NCI-H774 (cell line): ENCODE measurements at regions not wholly inside any gene's neighbourhood (a gene's known extent, or its start where the extent isn't known, plus 50 kb on each side); places are given as distances from the start of the nearest gene placed in this dataset.

Experiments used
- DNase-seq: peaks from one replicate; lab custom pipeline; 2025; lab: John Stamatoyannopoulos, UW

- no peak for DNase-seq
These were observed 220.5 kb downstream of the TJP1 start for GRCh38 chr15:29601811-29602210.

- DNase-seq = no peak
These were observed 222.0 kb downstream of the TJP1 start for GRCh38 chr15:29600262-29600661.

- no peak for DNase-seq
These were observed 226.0 kb downstream of the TJP1 start for GRCh38 chr15:29596266-29596665.

- no peak for DNase-seq
These were observed 228.6 kb downstream of the TJP1 start for GRCh38 chr15:29593629-29594028.

- no peak for DNase-seq
These were observed 229.2 kb downstream of the TJP1 start for GRCh38 chr15:29593111-29593510.

- DNase-seq = no peak
These were observed 231.6 kb downstream of the TJP1 start for GRCh38 chr15:29590701-29591100.

- DNase-seq = no peak
These were observed 232.3 kb downstream of the TJP1 start for GRCh38 chr15:29589975-29590374.

GRCh38 chr15:29589416-29589815 lies 232.9 kb downstream of the TJP1 start:
- no peak for DNase-seq

- no peak for DNase-seq
These were observed 248.9 kb downstream of the TJP1 start for GRCh38 chr15:29573197-29573838.

GRCh38 chr15:29571792-29572431 lies 250.4 kb downstream of the TJP1 start:
- no peak for DNase-seq

- DNase-seq = no peak
These were observed 251.1 kb downstream of the TJP1 start for GRCh38 chr15:29570948-29571791.

GRCh38 chr15:29570121-29570947 lies 251.9 kb downstream of the TJP1 start:
- DNase-seq = no peak

GRCh38 chr15:29569533-29570092 lies 252.7 kb downstream of the TJP1 start:
- DNase-seq = no peak

- peak; percentile 18 for DNase-seq
These were observed 253.3 kb downstream of the TJP1 start for GRCh38 chr15:29568840-29569532.

- no peak for DNase-seq
These were observed 254.9 kb downstream of the TJP1 start for GRCh38 chr15:29567336-29567735.

- no peak for DNase-seq
These were observed 255.4 kb downstream of the TJP1 start for GRCh38 chr15:29566914-29567313.

GRCh38 chr15:29563112-29563511 lies 259.2 kb downstream of the TJP1 start:
- no peak for DNase-seq

- no peak for DNase-seq
These were observed 261.4 kb downstream of the TJP1 start for GRCh38 chr15:29560896-29561295.

- DNase-seq = no peak
These were observed 264.0 kb downstream of the TJP1 start for GRCh38 chr15:29558261-29558660.

GRCh38 chr15:29557171-29557570 lies 265.1 kb downstream of the TJP1 start:
- DNase-seq = no peak

GRCh38 chr15:29556380-29556779 lies 265.9 kb downstream of the TJP1 start:
- no peak for DNase-seq
